Erythroblast (primary cell): ENCODE measurements at regions not wholly inside any gene's neighbourhood (a gene's known extent, or its start where the extent isn't known, plus 50 kb on each side); places are given as distances from the start of the nearest gene placed in this dataset.

Experiments
- GATA1 ChIP-seq: IDR thresholded peaks from 2 replicates; pipeline ENCODE4 v1.6.1; 2011; ENCODE audit warnings: low read depth, mild to moderate bottlenecking, control low read depth, low read length, moderate library complexity
- POLR2A ChIP-seq: IDR thresholded peaks from 2 replicates; pipeline ENCODE4 v1.6.1; 2011; ENCODE audit warnings: mild to moderate bottlenecking, low read length

- no peak for TF ChIP-seq GATA1
- no peak for TF ChIP-seq POLR2A
Measured at GRCh38 chr4:66591968-66592367, 921.7 kb upstream of the EPHA5 start.
